ENCODE measurements at regions not wholly inside any gene's neighbourhood (a gene's known extent, or its start where the extent isn't known, plus 50 kb on each side); places are given as distances from the start of the nearest gene placed in this dataset.

GRCh38 chr11:29685361-29685760 is 331.5 kb downstream of the KCNA4 start:
- H3K4me3 Mint-ChIP-seq (ENCODE audit: unreplicated experiment) = no peak overlapping the region

DNA sequence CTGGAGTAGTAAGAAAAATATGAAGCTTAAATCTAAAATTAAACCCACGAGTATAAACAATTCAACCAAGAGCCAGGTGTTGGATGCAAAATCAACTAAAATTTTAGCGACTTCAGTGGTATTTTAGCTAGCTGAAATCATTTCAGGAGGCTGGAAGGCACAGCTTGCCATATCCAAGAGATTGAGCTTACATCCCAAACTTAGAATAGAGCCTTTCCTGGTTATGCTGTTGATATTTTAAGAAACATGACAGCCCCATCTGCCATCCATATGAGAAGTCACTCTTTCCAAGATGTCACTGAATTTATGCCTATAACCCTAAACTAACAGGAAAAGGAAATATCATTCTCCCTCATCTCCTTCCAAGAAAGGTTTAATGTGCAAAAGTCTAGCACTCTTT is 334.0 kb downstream of the KCNA4 start:
- H3K4me1 Mint-ChIP-seq (ENCODE audit: low read depth) = no peaks in the 10 kb centered on the region
- peaks cover 7% of the 10 kb centered on the region for H3K27me3 Mint-ChIP-seq (ENCODE audit: low read depth)
- H3K4me3 Mint-ChIP-seq (ENCODE audit: unreplicated experiment) = no peak overlapping the region
- H3K27ac Mint-ChIP-seq (ENCODE audit: unreplicated experiment) = no peak overlapping the region
- H3K36me3 Mint-ChIP-seq (ENCODE audit: low read depth) = no peaks in the 10 kb centered on the region
- TF ChIP-seq, protein P1, sequence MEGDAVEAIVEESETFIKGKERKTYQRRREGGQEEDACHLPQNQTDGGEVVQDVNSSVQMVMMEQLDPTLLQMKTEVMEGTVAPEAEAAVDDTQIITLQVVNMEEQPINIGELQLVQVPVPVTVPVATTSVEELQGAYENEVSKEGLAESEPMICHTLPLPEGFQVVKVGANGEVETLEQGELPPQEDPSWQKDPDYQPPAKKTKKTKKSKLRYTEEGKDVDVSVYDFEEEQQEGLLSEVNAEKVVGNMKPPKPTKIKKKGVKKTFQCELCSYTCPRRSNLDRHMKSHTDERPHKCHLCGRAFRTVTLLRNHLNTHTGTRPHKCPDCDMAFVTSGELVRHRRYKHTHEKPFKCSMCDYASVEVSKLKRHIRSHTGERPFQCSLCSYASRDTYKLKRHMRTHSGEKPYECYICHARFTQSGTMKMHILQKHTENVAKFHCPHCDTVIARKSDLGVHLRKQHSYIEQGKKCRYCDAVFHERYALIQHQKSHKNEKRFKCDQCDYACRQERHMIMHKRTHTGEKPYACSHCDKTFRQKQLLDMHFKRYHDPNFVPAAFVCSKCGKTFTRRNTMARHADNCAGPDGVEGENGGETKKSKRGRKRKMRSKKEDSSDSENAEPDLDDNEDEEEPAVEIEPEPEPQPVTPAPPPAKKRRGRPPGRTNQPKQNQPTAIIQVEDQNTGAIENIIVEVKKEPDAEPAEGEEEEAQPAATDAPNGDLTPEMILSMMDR (IDR thresholded peaks at IDR 0.05) = no peak
- H3K9me3 Mint-ChIP-seq (ENCODE audit: low read depth) = no peaks in the 10 kb centered on the region
- no peak for DNase-seq (ENCODE audit: low spot score)

More at GRCh38 chr11:29685361-29685760, 331.5 kb downstream of the KCNA4 start:
- H3K36me3 Mint-ChIP-seq (ENCODE audit: low read depth) = no peaks in the 10 kb centered on the region
- no peaks in the 10 kb centered on the region for H3K9me3 Mint-ChIP-seq (ENCODE audit: low read depth)
- no peak for DNase-seq (ENCODE audit: low spot score)
- TF ChIP-seq, protein P1 (IDR thresholded peaks at IDR 0.05) = no peak
- H3K27me3 Mint-ChIP-seq (ENCODE audit: low read depth) = peaks cover 6% of the 10 kb centered on the region
- no peaks in the 10 kb centered on the region for H3K4me1 Mint-ChIP-seq (ENCODE audit: low read depth)
- H3K27ac Mint-ChIP-seq (ENCODE audit: unreplicated experiment) = no peak overlapping the region

- Mint-ChIP-seq H3K27ac (ENCODE audit: unreplicated experiment) (no peak overlapping the region), H3K9me3 (ENCODE audit: low read depth) (no peaks in the 10 kb centered on the region), H3K36me3 (ENCODE audit: low read depth) (no peaks in the 10 kb centered on the region), H3K27me3 (ENCODE audit: low read depth) (peaks cover 6% of the 10 kb centered on the region), H3K4me1 (ENCODE audit: low read depth) (peaks cover 3% of the 10 kb centered on the region), H3K4me3 (ENCODE audit: unreplicated experiment) (no peak overlapping the region)
- no peak for DNase-seq (ENCODE audit: low spot score)
- TF ChIP-seq, protein P1 (IDR thresholded peaks at IDR 0.05) = no peak
Observed at GRCh38 chr11:29679996-29680395, 336.8 kb downstream of the KCNA4 start.

DNA sequence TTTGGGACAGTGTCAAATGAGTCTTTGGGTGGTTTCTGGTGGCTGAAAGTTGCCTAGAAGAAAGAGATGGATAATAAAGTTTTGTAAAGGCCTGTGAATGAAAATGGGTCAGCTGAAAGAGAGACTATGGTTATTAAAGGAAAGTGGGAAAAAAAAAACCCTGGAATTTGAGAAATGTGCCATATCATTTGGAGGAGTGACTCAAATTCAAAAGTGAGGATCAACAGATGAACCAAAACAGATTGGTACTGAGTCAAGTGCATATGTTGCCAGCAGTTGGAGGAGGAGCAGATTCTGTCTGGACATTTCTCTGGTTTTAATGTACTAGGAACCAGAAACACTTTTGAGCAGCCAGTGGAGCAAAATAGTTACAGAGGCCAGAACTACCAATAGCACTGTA is 339.8 kb downstream of the KCNA4 start:
- H3K4me3 Mint-ChIP-seq (ENCODE audit: unreplicated experiment) = no peak overlapping the region
- H3K9me3 Mint-ChIP-seq (ENCODE audit: low read depth) = no peaks in the 10 kb centered on the region
- H3K27ac Mint-ChIP-seq (ENCODE audit: unreplicated experiment) = no peak overlapping the region
- H3K27me3 Mint-ChIP-seq (ENCODE audit: low read depth) = peaks cover 6% of the 10 kb centered on the region
- DNase-seq (ENCODE audit: low spot score) = no peak
- TF ChIP-seq, protein P1 (IDR thresholded peaks at IDR 0.05) = no peak
- no peaks in the 10 kb centered on the region for H3K36me3 Mint-ChIP-seq (ENCODE audit: low read depth)
- peaks cover 3% of the 10 kb centered on the region for H3K4me1 Mint-ChIP-seq (ENCODE audit: low read depth)

DNA sequence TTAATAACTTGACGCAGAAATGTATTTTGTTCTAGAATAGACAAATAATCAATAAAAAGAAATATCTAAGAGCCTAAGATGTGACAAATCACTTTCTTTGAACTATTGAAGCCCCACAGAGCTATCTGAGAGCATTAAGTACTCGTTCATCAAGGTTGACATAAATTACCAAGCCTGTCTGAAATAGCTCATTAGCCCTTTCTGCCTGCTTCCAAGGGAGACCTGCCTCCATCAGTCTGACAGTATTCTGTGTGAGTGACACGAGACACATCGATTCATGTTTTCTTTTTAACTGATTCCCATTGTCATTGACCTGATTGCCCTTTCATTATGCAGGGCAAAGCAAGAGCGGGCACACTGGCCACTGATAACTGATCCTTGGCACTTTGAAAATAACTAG is 347.5 kb downstream of the KCNA4 start:
- no peak for DNase-seq (ENCODE audit: low spot score)
- no peaks in the 10 kb centered on the region for H3K36me3 Mint-ChIP-seq (ENCODE audit: low read depth)
- TF ChIP-seq, protein P1 (IDR thresholded peaks at IDR 0.05) = no peak
- no peak overlapping the region for H3K27ac Mint-ChIP-seq (ENCODE audit: unreplicated experiment)
- no peak overlapping the region for H3K4me3 Mint-ChIP-seq (ENCODE audit: unreplicated experiment)
- H3K27me3 Mint-ChIP-seq (ENCODE audit: low read depth) = no peaks in the 10 kb centered on the region
- H3K4me1 Mint-ChIP-seq (ENCODE audit: low read depth) = no peaks in the 10 kb centered on the region
- H3K9me3 Mint-ChIP-seq (ENCODE audit: low read depth) = peaks cover 22% of the 10 kb centered on the region

All from chondrocyte (in vitro differentiated cells).